ENCODE measurements at regions not wholly inside any gene's neighbourhood (a gene's known extent, or its start where the extent isn't known, plus 50 kb on each side); places are given as distances from the start of the nearest gene placed in this dataset.
"Not testable (repeated sequence)": the region's sequence is repeated elsewhere in the genome, so short reads cannot be mapped to it uniquely, and the experiment has no call there.

DNA sequence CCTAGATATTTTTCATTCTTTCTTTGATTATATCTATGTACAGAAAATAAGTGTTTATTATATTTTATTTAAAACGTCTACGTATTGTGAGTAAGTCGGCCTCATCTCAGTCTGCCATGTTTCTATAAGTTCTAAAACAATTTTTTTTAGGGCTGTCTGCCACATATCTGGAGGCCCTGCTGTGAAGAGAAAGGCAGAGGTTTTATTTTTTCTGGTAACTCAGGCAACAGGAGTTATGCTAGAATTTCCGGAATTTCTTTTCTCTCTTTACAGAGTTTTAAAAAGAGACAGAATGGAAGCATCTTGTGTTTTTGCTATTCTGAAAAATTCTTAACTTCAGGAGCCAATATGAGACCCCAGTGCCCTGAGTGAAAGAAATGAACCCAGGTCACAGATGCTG lies 1124.0 kb upstream of the TENM3 start:
- Histone ChIP-seq H3K27ac (ENCODE audit: low read depth in 1 of 2, low read length in 1 of 2) (no peak overlapping the region), H3K9ac (ENCODE audit: insufficient read depth in 1 of 2, low read length in 2 of 2) (no peak overlapping the region), H3K27me3 (ENCODE audit: control insufficient read depth in 3 of 3, insufficient read depth in 3 of 3, low read length in 2 of 3) (no peaks in the 10 kb centered on the region), H3K4me3 (no peak overlapping the region), H3K9me3 (ENCODE audit: control insufficient read depth in 4 of 4, insufficient read depth in 3 of 4, low read length in 3 of 4) (no peaks in the 10 kb centered on the region), H3K36me3 (ENCODE audit: control insufficient read depth in 4 of 4, insufficient read depth in 4 of 4, low read length in 4 of 4) (no peaks in the 10 kb centered on the region), H3K4me1 (ENCODE audit: control insufficient read depth in 5 of 5, insufficient read depth in 5 of 5, low read length in 5 of 5) (peaks cover 0 to 10% (median 0%) of the 10 kb centered on the region in 5 donors)
- TF ChIP-seq, protein P1, sequence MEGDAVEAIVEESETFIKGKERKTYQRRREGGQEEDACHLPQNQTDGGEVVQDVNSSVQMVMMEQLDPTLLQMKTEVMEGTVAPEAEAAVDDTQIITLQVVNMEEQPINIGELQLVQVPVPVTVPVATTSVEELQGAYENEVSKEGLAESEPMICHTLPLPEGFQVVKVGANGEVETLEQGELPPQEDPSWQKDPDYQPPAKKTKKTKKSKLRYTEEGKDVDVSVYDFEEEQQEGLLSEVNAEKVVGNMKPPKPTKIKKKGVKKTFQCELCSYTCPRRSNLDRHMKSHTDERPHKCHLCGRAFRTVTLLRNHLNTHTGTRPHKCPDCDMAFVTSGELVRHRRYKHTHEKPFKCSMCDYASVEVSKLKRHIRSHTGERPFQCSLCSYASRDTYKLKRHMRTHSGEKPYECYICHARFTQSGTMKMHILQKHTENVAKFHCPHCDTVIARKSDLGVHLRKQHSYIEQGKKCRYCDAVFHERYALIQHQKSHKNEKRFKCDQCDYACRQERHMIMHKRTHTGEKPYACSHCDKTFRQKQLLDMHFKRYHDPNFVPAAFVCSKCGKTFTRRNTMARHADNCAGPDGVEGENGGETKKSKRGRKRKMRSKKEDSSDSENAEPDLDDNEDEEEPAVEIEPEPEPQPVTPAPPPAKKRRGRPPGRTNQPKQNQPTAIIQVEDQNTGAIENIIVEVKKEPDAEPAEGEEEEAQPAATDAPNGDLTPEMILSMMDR (IDR thresholded peaks at IDR 0.05; ENCODE audit: control extremely low read depth, extremely low read depth) = no peak
- ATAC-seq (ENCODE audit: insufficient read depth, low FRiP score) (no peak), DNase-seq (peak in 1 of 3 donors; percentile 8)
- 89 to 90% methylated on average over 4 of the region's 4 CpGs for WGBS, 2 donors

DNA sequence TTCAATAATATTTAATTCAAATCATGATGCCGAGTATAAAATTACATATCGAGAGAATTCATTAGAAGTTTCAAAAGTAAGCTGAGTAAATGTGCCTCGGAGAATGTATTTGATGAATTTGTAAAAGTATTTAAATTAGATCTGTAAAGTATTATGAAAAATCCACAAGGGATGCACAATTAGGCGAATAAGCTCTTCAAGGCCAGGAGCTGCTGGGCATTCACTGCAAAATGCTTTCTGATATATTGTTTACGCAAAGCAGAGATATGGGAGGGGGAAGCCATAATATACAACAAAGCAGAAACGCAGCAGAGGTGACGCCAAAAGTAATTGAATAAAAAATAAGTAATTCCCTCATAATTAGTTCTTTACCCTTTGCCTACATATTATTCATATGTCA lies 1121.5 kb upstream of the TENM3 start:
- peaks cover 0 to 15% (median 0%) of the 10 kb centered on the region in 5 donors for H3K4me1 ChIP-seq (ENCODE audit: control insufficient read depth in 5 of 5, insufficient read depth in 5 of 5, low read length in 5 of 5)
- 85 to 91% methylated on average over 7 of the region's 7 CpGs for WGBS, 2 donors
- H3K36me3 ChIP-seq (ENCODE audit: control insufficient read depth in 4 of 4, insufficient read depth in 4 of 4, low read length in 4 of 4) = no peaks in the 10 kb centered on the region
- H3K9me3 ChIP-seq (ENCODE audit: control insufficient read depth in 4 of 4, insufficient read depth in 3 of 4, low read length in 3 of 4) = no peaks in the 10 kb centered on the region
- TF ChIP-seq, protein P1 (IDR thresholded peaks at IDR 0.05; ENCODE audit: control extremely low read depth, extremely low read depth) = no peak
- DNase-seq (no peak), ATAC-seq (ENCODE audit: insufficient read depth, low FRiP score) (no peak)
- H3K27ac ChIP-seq (ENCODE audit: low read depth in 1 of 2, low read length in 1 of 2) = no peak overlapping the region
- no peak overlapping the region for H3K9ac ChIP-seq (ENCODE audit: insufficient read depth in 1 of 2, low read length in 2 of 2)
- no peak overlapping the region for H3K4me3 ChIP-seq
- no peaks in the 10 kb centered on the region for H3K27me3 ChIP-seq (ENCODE audit: control insufficient read depth in 3 of 3, insufficient read depth in 3 of 3, low read length in 2 of 3)

DNA sequence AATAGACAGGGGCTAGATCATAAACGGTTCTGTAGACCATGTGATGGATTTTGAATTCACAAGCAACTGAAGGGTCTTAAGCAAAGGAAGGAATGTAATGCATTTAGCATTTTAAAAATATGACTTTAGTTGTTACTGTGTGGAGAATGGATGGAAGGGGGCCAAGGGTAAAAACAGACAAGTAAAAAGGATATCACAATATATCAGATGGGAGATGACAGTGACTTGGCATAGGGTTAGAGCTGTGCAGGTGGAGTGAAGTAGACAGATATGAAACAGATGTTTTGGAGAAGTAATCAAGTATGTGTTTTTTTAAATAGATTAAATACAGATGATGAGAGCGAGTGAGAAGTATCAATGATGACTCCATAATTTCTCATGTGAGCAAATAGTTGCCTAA lies 1116.0 kb upstream of the TENM3 start:
- Histone ChIP-seq H3K9ac (ENCODE audit: insufficient read depth in 1 of 2, low read length in 2 of 2) (no peak overlapping the region), H3K9me3 (ENCODE audit: control insufficient read depth in 4 of 4, insufficient read depth in 3 of 4, low read length in 3 of 4) (peaks cover 0 to 10% (median 4%) of the 10 kb centered on the region in 4 donors), H3K4me3 (no peak overlapping the region), H3K4me1 (ENCODE audit: control insufficient read depth in 5 of 5, insufficient read depth in 5 of 5, low read length in 5 of 5) (peaks cover 0 to 15% (median 0%) of the 10 kb centered on the region in 5 donors), H3K27me3 (ENCODE audit: control insufficient read depth in 3 of 3, insufficient read depth in 3 of 3, low read length in 2 of 3) (no peaks in the 10 kb centered on the region), H3K27ac (ENCODE audit: low read depth in 1 of 2, low read length in 1 of 2) (no peak overlapping the region), H3K36me3 (ENCODE audit: control insufficient read depth in 4 of 4, insufficient read depth in 4 of 4, low read length in 4 of 4) (no peaks in the 10 kb centered on the region)
- ATAC-seq (ENCODE audit: insufficient read depth, low FRiP score) (no peak), DNase-seq (no peak)
- WGBS, 2 donors = 77 to 83% methylated on average over 2 of the region's 2 CpGs
- TF ChIP-seq, protein P1 (IDR thresholded peaks at IDR 0.05; ENCODE audit: control extremely low read depth, extremely low read depth) = no peak

DNA sequence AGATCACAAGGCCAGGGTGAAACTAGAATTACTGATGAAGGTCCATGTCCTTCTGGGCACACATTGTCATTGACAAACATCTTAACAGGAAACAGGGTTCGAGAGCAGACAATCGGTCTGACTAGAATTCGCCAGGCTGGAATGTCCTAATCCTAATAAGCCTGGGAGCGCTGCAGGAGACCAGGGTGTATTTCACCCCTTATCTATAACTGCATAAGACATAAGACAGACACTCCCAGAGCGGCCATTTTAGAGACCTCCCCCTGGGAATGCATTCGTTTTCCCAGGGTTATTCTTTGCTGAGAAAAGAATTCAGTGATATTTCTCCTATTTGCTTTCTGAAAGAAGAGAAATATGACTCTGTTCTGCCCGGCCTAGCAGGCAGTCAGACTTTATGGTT lies 1112.9 kb upstream of the TENM3 start:
- 88 to 90% methylated on average over 7 of the region's 7 CpGs for WGBS, 2 donors
- not testable (repeated sequence) for H3K9ac ChIP-seq (ENCODE audit: insufficient read depth in 1 of 2, low read length in 2 of 2); ATAC-seq (ENCODE audit: insufficient read depth, low FRiP score); H3K27ac ChIP-seq (ENCODE audit: low read depth in 1 of 2, low read length in 1 of 2); H3K36me3 ChIP-seq (ENCODE audit: control insufficient read depth in 4 of 4, insufficient read depth in 4 of 4, low read length in 4 of 4); DNase-seq; H3K27me3 ChIP-seq (ENCODE audit: control insufficient read depth in 3 of 3, insufficient read depth in 3 of 3, low read length in 2 of 3); H3K4me1 ChIP-seq (ENCODE audit: control insufficient read depth in 5 of 5, insufficient read depth in 5 of 5, low read length in 5 of 5); H3K4me3 ChIP-seq
- H3K9me3 ChIP-seq (ENCODE audit: control insufficient read depth in 4 of 4, insufficient read depth in 3 of 4, low read length in 3 of 4) = peaks cover 0 to 11% (median 5%) of the 10 kb centered on the region in 4 donors
